BE2C (cell line): ENCODE measurements at regions not wholly inside any gene's neighbourhood (a gene's known extent, or its start where the extent isn't known, plus 50 kb on each side); places are given as distances from the start of the nearest gene placed in this dataset.

ENCODE experiments used
- DNase-seq: peaks from one replicate; pipeline ENCODE4 v3.0.0-alpha.2; 2020
- H3K27me3 ChIP-seq: fragments of 250-450 bp; sonication (Bioruptor Pico); 2 replicates; pipeline ENCODE4 v1.5.1; 2020; ENCODE audit warnings: mild to moderate bottlenecking
- H3K36me3 ChIP-seq: fragments of 250-450 bp; sonication (Bioruptor Pico); 2 replicates; pipeline ENCODE4 v1.5.1; 2020; ENCODE audit warnings: mild to moderate bottlenecking
- H3K4me1 ChIP-seq: fragments of 250-450 bp; sonication (Bioruptor Pico); 2 replicates; pipeline ENCODE4 v1.5.1; 2020
- H3K4me3 ChIP-seq: 2 replicates; pipeline ENCODE4 v1.5.1; 2011; ENCODE audit warnings: low read depth, low read length
- H3K9me3 ChIP-seq: fragments of 250-450 bp; sonication (Bioruptor Pico); 2 replicates; pipeline ENCODE4 v1.5.1; 2020
- TF ChIP-seq, protein P1 (sequence below): IDR thresholded peaks from 2 replicates; pipeline ENCODE4 v1.5.1; 2012; ENCODE audit warnings: mild to moderate bottlenecking, low read depth, low read length

DNA sequence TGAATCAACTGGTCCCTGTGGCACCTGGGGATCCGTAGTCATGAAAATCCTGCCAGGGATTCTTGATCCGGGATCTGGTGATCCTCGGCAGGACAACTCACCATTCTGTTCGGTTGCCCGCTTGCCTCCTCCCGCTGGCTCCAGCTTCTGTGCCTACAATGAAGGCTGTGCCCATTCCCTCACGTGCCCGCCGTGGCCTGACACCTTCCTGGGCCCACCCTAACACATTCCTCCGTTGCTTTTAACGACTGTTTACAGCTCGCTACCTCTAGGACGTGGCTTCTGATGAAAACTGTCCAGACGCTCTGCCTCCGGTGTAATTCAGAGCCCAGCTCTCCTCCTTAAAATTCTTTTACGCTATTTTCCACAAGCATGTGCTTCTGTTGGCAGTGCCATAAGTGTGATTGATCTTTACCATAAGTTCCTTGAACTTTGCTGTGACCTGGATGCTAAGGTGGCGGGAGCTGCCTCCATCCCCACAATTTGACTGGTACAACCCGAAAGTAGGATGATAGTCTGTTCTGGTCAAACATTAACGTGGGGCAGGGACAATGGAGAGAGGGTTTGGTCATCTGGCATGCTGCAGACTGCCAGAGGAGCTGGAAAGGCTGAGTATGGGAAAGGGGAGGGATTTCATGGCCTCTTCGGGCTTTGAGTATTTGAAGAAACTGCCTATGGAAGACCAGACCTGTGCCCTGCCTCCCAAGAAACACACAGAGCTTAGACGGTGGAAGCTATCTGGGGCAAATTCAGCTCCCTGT lies 206.8 kb upstream of the TNP1 start:
- no peaks in the 10 kb centered on the region for H3K4me1 ChIP-seq
- H3K36me3 ChIP-seq: no peaks in the 10 kb centered on the region
- no peaks in the 10 kb centered on the region for H3K27me3 ChIP-seq
- H3K9me3 ChIP-seq: 0 out of 2 replicates have a peak, but pooled peaks cover 3% of the 10 kb centered on the region
- DNase-seq: no peak
- TF ChIP-seq, protein P1, sequence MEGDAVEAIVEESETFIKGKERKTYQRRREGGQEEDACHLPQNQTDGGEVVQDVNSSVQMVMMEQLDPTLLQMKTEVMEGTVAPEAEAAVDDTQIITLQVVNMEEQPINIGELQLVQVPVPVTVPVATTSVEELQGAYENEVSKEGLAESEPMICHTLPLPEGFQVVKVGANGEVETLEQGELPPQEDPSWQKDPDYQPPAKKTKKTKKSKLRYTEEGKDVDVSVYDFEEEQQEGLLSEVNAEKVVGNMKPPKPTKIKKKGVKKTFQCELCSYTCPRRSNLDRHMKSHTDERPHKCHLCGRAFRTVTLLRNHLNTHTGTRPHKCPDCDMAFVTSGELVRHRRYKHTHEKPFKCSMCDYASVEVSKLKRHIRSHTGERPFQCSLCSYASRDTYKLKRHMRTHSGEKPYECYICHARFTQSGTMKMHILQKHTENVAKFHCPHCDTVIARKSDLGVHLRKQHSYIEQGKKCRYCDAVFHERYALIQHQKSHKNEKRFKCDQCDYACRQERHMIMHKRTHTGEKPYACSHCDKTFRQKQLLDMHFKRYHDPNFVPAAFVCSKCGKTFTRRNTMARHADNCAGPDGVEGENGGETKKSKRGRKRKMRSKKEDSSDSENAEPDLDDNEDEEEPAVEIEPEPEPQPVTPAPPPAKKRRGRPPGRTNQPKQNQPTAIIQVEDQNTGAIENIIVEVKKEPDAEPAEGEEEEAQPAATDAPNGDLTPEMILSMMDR: no peak
- no peak overlapping the region for H3K4me3 ChIP-seq

DNA sequence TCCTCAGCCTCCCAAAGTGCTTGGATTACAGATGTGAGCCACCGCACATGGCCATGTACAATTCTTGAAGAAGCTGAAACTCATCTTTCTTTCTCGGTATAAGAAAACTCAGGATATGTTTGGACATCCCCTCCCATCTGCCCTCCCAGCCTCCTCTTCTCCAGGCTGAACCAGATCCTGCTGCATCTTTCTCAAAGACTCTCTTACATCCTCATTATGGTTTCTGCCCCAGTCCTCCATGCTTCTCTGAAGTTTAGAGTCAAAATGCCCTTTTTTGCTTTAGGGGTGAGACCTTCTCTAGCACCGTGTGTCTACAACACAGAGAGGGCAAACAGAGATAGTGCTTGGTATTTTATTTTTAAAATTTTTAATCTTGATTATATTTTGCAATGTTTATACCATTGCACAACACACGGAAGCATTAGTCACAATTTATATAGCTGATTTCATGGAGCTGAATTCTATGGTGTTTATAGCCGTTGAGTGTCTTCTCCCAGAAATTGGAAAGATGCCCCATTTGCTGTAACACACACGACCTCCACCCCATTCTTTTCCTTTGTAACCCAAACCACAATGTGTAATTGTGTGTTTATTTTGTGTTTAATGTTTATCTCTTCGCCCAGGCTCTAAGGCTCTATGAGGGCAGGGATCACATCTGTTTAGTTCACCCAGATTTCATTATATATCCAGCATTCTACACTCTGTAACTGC lies 206.0 kb upstream of the TNP1 start:
- TF ChIP-seq, protein P1: no peak
- 0 out of 2 replicates have a peak, but pooled peaks cover 3% of the 10 kb centered on the region for H3K9me3 ChIP-seq
- H3K4me3 ChIP-seq: no peak overlapping the region
- DNase-seq: no peak
- no peaks in the 10 kb centered on the region for H3K27me3 ChIP-seq
- H3K4me1 ChIP-seq: no peaks in the 10 kb centered on the region
- H3K36me3 ChIP-seq: no peaks in the 10 kb centered on the region

DNA sequence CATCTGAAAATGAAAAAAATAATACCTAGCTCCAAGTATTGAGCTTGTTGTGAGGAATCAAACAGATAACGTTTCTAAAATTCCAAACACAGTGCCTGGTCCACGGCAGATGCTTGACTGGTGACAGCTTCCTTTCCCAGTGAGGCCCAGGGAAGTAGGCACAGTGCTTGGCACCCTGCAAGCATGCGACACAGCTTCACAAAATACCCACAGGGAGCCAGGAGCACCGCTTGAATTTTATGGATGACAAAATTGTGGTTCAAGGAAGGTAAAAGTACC lies 205.1 kb upstream of the TNP1 start:
- 0 out of 2 replicates have a peak, but pooled peaks cover 3% of the 10 kb centered on the region for H3K9me3 ChIP-seq
- DNase-seq: no peak
- no peaks in the 10 kb centered on the region for H3K36me3 ChIP-seq
- H3K4me1 ChIP-seq: no peaks in the 10 kb centered on the region
- H3K4me3 ChIP-seq: no peak overlapping the region
- H3K27me3 ChIP-seq: no peaks in the 10 kb centered on the region
- TF ChIP-seq, protein P1: no peak

DNA sequence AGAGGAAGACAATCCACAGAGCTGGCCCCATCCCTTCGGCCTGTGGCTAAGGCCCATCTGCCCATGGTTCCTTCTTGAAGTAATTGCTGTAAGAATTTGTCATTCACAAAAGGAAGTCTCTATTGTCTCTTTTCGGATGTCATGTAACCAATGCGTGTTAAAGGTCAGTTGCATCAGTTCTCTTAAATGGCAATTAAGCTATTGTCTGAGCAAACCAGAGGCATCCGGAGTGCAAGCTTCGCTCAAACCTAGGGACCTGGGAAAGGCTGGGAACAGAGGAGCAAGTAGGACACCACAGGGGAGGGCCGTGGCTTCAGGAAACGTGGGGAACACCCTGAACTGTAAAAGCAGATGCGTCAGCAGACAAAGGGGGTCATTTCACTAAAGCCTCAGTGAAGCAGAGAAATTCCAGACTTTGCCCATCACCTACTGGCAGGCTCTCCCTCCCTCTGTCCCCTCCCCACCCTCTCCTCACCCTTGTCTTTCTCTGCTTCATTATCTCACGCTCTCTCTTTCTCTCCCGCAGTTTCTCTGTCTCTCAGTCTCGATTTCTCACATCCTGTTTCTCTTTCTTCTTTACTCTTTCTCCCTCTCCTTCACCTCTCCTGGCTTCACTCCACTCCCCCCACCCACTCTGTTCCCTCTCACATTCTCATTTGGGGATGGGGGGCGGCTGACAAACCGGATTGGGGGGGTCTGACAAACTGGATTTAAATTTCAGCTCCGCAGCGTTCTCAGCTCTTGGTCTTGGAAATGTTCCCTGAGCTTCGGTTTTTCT lies 204.6 kb upstream of the TNP1 start:
- DNase-seq: no peak
- Histone ChIP-seq H3K4me3 (no peak overlapping the region), H3K9me3 (0 out of 2 replicates have a peak, but pooled peaks cover 3% of the 10 kb centered on the region), H3K27me3 (no peaks in the 10 kb centered on the region), H3K4me1 (no peaks in the 10 kb centered on the region), H3K36me3 (no peaks in the 10 kb centered on the region)
- TF ChIP-seq, protein P1: no peak

DNA sequence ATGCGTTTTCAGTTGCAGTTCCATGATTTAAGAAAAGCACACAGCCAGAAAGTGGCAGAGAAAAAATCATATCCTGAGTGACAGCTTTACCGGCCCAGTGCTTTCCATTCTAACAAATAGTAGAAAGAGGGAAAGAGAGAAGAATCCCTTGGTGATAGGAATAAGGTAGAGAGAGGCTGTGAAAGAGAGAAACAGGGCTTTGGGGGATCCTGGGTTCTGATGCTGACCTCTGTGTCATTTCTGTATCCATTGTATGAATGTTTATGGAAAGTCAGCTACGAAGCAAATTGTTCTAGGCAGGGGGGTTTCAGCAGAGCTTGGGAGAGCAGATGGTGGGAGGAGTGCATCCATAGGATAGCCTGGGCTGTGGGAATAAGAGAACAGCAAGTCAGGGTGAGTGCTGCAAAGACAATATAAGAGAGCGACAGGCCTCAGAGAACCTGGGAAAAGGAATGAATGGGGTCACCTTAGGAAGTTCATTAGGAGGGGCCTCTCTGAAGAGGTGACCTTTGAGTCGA lies 203.4 kb upstream of the TNP1 start:
- Histone ChIP-seq H3K4me1 (no peaks in the 10 kb centered on the region), H3K4me3 (no peak overlapping the region), H3K9me3 (no peaks in the 10 kb centered on the region), H3K36me3 (no peaks in the 10 kb centered on the region), H3K27me3 (no peaks in the 10 kb centered on the region)
- DNase-seq: no peak
- TF ChIP-seq, protein P1: no peak
